H1 (cell line): ENCODE measurements at regions not wholly inside any gene's neighbourhood (a gene's known extent, or its start where the extent isn't known, plus 50 kb on each side); places are given as distances from the start of the nearest gene placed in this dataset.

ENCODE experiments used
- CTCF ChIA-PET: fragments of 300-600 bp; sonication (Branson Sonifier 250); formaldehyde crosslinking; loops from one replicate; lab custom pipeline; 2021; ENCODE audit not compliant: partially characterized antibody; lab: Charles Lee
- POLR2A ChIA-PET: fragments of 300-600 bp; sonication (Branson Sonifier 250); formaldehyde crosslinking; loops from one replicate; lab custom pipeline; 2021; ENCODE audit warnings: inconsistent platforms; ENCODE audit not compliant: partially characterized antibody; lab: Charles Lee
- DNase-seq, 2 experiments: peaks; one replicate each; pipeline versions ENCODE4 v3.0.0 to v3.0.0-alpha.2; 2010 to 2022; ENCODE audit warnings: low spot score in 2 of 2, low read depth in 1 of 2, mixed read lengths in 1 of 2
- FAIRE-seq: peaks from 2 replicates; lab custom pipeline; 2011; peaks lifted over from hg19 to GRCh38; lab: Jason Lieb, UNC
- H2AFZ ChIP-seq: 2 replicates; pipeline ENCODE4 v1.8.1; 2012; ENCODE audit warnings: low read length, inconsistent platforms
- H2AK5ac ChIP-seq: 2 replicates; pipeline ENCODE4 v1.6.1; 2013; ENCODE audit warnings: low read depth, low read length
- H2BK120ac ChIP-seq: replicated peaks from 2 replicates; pipeline ENCODE3; 2013; ENCODE audit warnings: low read depth, low read length, inconsistent platforms
- H2BK12ac ChIP-seq: 2 replicates; pipeline ENCODE4 v1.6.1; 2013; ENCODE audit warnings: low read depth, low read length
- H2BK15ac ChIP-seq: 2 replicates; pipeline ENCODE4 v1.6.1; 2013; ENCODE audit warnings: low read length
- H2BK20ac ChIP-seq: 2 replicates; pipeline ENCODE4 v1.6.1; 2013; ENCODE audit warnings: low read length
- H2BK5ac ChIP-seq: 2 replicates; pipeline ENCODE4 v1.6.1; 2013; ENCODE audit warnings: low read depth, low read length
- H3K14ac ChIP-seq: 2 replicates; pipeline ENCODE4 v1.6.1; 2013; ENCODE audit warnings: inconsistent platforms; ENCODE audit not compliant: insufficient read length
- H3K18ac ChIP-seq: 2 replicates; pipeline ENCODE4 v1.6.1; 2013; ENCODE audit warnings: low read length; ENCODE audit errors: extremely low read depth
- H3K23ac ChIP-seq: 2 replicates; pipeline ENCODE4 v1.6.1; 2013; ENCODE audit warnings: inconsistent platforms; ENCODE audit not compliant: insufficient read length
- H3K23me2 ChIP-seq: 2 replicates; pipeline ENCODE4 v1.6.1; 2013; ENCODE audit warnings: low read depth, low read length
- H3K27ac ChIP-seq: 2 replicates; pipeline ENCODE4 v1.6.1; 2011; ENCODE audit warnings: low read depth, low read length, inconsistent platforms
- H3K27me3 ChIP-seq, 4 experiments: replicated peaks in 1 of 4; 1 replicate in 1 of 4; 2 replicates in 3 of 4; pipeline versions ENCODE4 v1.6.1 to v1.8.1; 2011 to 2013; ENCODE audit warnings: low read length in 3 of 4, mild to moderate bottlenecking in 3 of 4, inconsistent platforms in 2 of 4, mixed read lengths in 2 of 4, moderate library complexity in 1 of 4; ENCODE audit not compliant: control insufficient read depth in 3 of 4, insufficient read depth in 3 of 4; ENCODE audit errors: extremely low read depth in 1 of 4
- H3K36me3 ChIP-seq, 4 experiments: 2 replicates each; pipeline versions ENCODE4 v1.6.1 to v1.8.1; 2011 to 2013; ENCODE audit warnings: mild to moderate bottlenecking in 4 of 4, low read length in 3 of 4, moderate library complexity in 2 of 4, control low read depth in 1 of 4, inconsistent platforms in 1 of 4; ENCODE audit not compliant: insufficient read depth in 4 of 4, control insufficient read depth in 2 of 4
- H3K4ac ChIP-seq: replicated peaks from 2 replicates; pipeline ENCODE3; 2013; ENCODE audit warnings: low read length, low read depth, mixed read lengths, inconsistent platforms; ENCODE audit not compliant: insufficient read length
- H3K4me1 ChIP-seq, 4 experiments: replicated peaks in 1 of 4; 1 replicate in 1 of 4; 2 replicates in 3 of 4; pipeline versions ENCODE4 v1.6.1 to v1.8.1; 2011 to 2013; ENCODE audit warnings: low read length in 3 of 4, inconsistent platforms in 2 of 4, mixed read lengths in 1 of 4; ENCODE audit not compliant: insufficient read depth in 4 of 4, control insufficient read depth in 3 of 4
- H3K4me2 ChIP-seq, 2 experiments: 2 replicates each; pipeline versions ENCODE4 v1.6.1 to v1.8.1; 2011 to 2013; ENCODE audit warnings: low read depth in 2 of 2, low read length in 2 of 2, control low read depth in 1 of 2, inconsistent platforms in 1 of 2, mild to moderate bottlenecking in 1 of 2; ENCODE audit not compliant: insufficient read depth in 1 of 2
- H3K4me3 ChIP-seq, 4 experiments: fragments of 200-600, 300-600 bp in 1 of 4; sonication (generic), shearing (Covaris generic), sonication (Bioruptor Twin) in 1 of 4; 2 replicates each; pipeline versions ENCODE4 v1.5.1 to v1.8.1; 2011 to 2016; ENCODE audit warnings: low read length in 4 of 4, low read depth in 3 of 4, control low read depth in 2 of 4, inconsistent platforms in 2 of 4, mild to moderate bottlenecking in 2 of 4, mixed read lengths in 1 of 4, moderate library complexity in 1 of 4; ENCODE audit not compliant: insufficient read depth in 2 of 4; ENCODE audit errors: extremely low read depth in 1 of 4
- H3K56ac ChIP-seq: replicated peaks from 2 replicates; pipeline ENCODE3; 2013; ENCODE audit warnings: low read depth, mild to moderate bottlenecking, mixed read lengths, low read length, inconsistent platforms; ENCODE audit not compliant: insufficient read length
- H3K79me1 ChIP-seq: 2 replicates; pipeline ENCODE4 v1.6.1; 2013; ENCODE audit warnings: low read depth, low read length, control low read depth
- H3K79me2 ChIP-seq, 2 experiments: 2 replicates each; pipeline versions ENCODE4 v1.6.1 to v1.8.1; 2012 to 2013; ENCODE audit warnings: low read length in 2 of 2, mild to moderate bottlenecking in 2 of 2, inconsistent platforms in 1 of 2; ENCODE audit not compliant: insufficient read depth in 2 of 2, control insufficient read depth in 1 of 2
- H3K9ac ChIP-seq, 4 experiments: replicated peaks in 1 of 4; 1 replicate in 1 of 4; 2 replicates in 3 of 4; pipeline versions ENCODE4 v1.6.1 to v1.8.1; 2011 to 2013; ENCODE audit warnings: low read depth in 3 of 4, low read length in 3 of 4, control low read depth in 2 of 4, mild to moderate bottlenecking in 2 of 4, moderate library complexity in 2 of 4, inconsistent platforms in 1 of 4; ENCODE audit errors: extremely low read depth in 1 of 4
- H3K9me3 ChIP-seq, 2 experiments: 2 replicates each; pipeline versions ENCODE4 v1.6.1 to v1.8.1; 2012 to 2013; ENCODE audit warnings: mild to moderate bottlenecking in 2 of 2, moderate library complexity in 2 of 2, control low read depth in 1 of 2, inconsistent platforms in 1 of 2, low read depth in 1 of 2, low read length in 1 of 2, mixed read lengths in 1 of 2; ENCODE audit not compliant: insufficient read depth in 2 of 2
- H4K20me1 ChIP-seq, 2 experiments: replicated peaks in 1 of 2; 2 replicates each; pipeline versions ENCODE3 to v1.8.1; 2011 to 2013; ENCODE audit warnings: inconsistent platforms in 2 of 2, low read length in 2 of 2, mild to moderate bottlenecking in 1 of 2; ENCODE audit not compliant: insufficient read depth in 2 of 2, control insufficient read depth in 1 of 2
- H4K5ac ChIP-seq: 2 replicates; pipeline ENCODE4 v1.6.1; 2013; ENCODE audit warnings: low read length, low read depth, mixed read lengths, inconsistent platforms; ENCODE audit not compliant: insufficient read length
- H4K8ac ChIP-seq: 2 replicates; pipeline ENCODE4 v1.8.0; 2013; ENCODE audit warnings: mild to moderate bottlenecking, moderate library complexity, low read length, inconsistent platforms; ENCODE audit not compliant: insufficient read depth; ENCODE audit errors: extremely low read depth
- H4K91ac ChIP-seq: replicated peaks from 2 replicates; pipeline ENCODE3; 2013; ENCODE audit warnings: low read length, mixed read lengths, inconsistent platforms; ENCODE audit not compliant: insufficient read length
- BCL11A ChIP-seq, 2 experiments: IDR thresholded peaks; one replicate each; pipeline ENCODE4 v1.6.1; 2011; ENCODE audit warnings: low read depth in 2 of 2, low read length in 2 of 2, mild to moderate bottlenecking in 2 of 2
- CBX5 ChIP-seq: fragments of 300-800, 300-1000 bp; sonication (generic); IDR thresholded peaks from 2 replicates; pipeline ENCODE4 v1.7.1; 2016; ENCODE audit warnings: antibody characterized with exemption, low read length, low read depth
- JUND ChIP-seq: IDR thresholded peaks from 2 replicates; pipeline ENCODE4 v1.6.1; 2011; ENCODE audit warnings: mild to moderate bottlenecking, improper control_type of control experiment, low read length
- KDM4A ChIP-seq: IDR thresholded peaks from one replicate; pipeline ENCODE4 v1.7.1; 2012; ENCODE audit warnings: low read depth, mild to moderate bottlenecking, moderate library complexity, low read length, inconsistent platforms; ENCODE audit not compliant: severe bottlenecking
- MAFK ChIP-seq: IDR thresholded peaks from 2 replicates; pipeline ENCODE4 v1.6.1; 2012; ENCODE audit warnings: low read depth, mild to moderate bottlenecking, improper control_type of control experiment, low read length
- POLR2A ChIP-seq, 2 experiments: IDR thresholded peaks; 1 replicate in 1 of 2; 2 replicates in 1 of 2; pipeline ENCODE4 v1.6.1; 2011; ENCODE audit warnings: low read depth in 2 of 2, low read length in 2 of 2, mild to moderate bottlenecking in 2 of 2; ENCODE audit errors: control extremely low read depth in 1 of 2
- RAD21 ChIP-seq, 2 experiments: IDR thresholded peaks in 1 of 2; conservative IDR thresholded peaks in 1 of 2; 2 replicates each; pipeline ENCODE4 v1.6.1; 2011; ENCODE audit warnings: low read depth in 2 of 2, low read length in 2 of 2, improper control_type of control experiment in 1 of 2, inconsistent platforms in 1 of 2, mild to moderate bottlenecking in 1 of 2, moderate library complexity in 1 of 2
- SRF ChIP-seq: IDR thresholded peaks from 2 replicates; pipeline ENCODE4 v1.6.1; 2011; ENCODE audit warnings: mild to moderate bottlenecking, low read depth, low read length, moderate library complexity
- TEAD4 ChIP-seq: IDR thresholded peaks from 2 replicates; pipeline ENCODE4 v1.6.1; 2012; ENCODE audit warnings: low read depth, low read length, inconsistent platforms, mixed read lengths
- WGBS, 2 experiments: shearing (Covaris generic) in 1 of 2; methylation state at CpG; one replicate each; pipeline versions ENCODE4 v1.1.6 to v1.1.7; 2013 to 2015; ENCODE audit warnings: low lambda C conversion rate in 2 of 2, mixed read lengths in 2 of 2, inconsistent platforms in 1 of 2, low coverage in 1 of 2, missing lambda C conversion rate in 1 of 2; ENCODE audit not compliant: insufficient replicate concordance in 2 of 2, insufficient coverage in 1 of 2, insufficient read length in 1 of 2; ENCODE audit errors: extremely low coverage in 1 of 2, missing lambda C conversion rate in 1 of 2; 5-methylcytosine and 5-hydroxymethylcytosine counted together
- TF ChIP-seq, protein P1 (sequence below), 3 experiments: IDR thresholded peaks; 1 replicate in 2 of 3; 2 replicates in 1 of 3; pipeline versions ENCODE4 v1.5.1 to v1.6.1; 2011; ENCODE audit warnings: low read length in 3 of 3, mild to moderate bottlenecking in 3 of 3, inconsistent platforms in 2 of 3, low read depth in 1 of 3, moderate library complexity in 1 of 3; ENCODE audit not compliant: insufficient read depth in 1 of 3; ENCODE audit errors: control extremely low read depth in 1 of 3
- TF ChIP-seq, protein P2 (sequence below): IDR thresholded peaks from 2 replicates; pipeline ENCODE4 v1.6.1; 2012; ENCODE audit warnings: inconsistent platforms

DNA sequence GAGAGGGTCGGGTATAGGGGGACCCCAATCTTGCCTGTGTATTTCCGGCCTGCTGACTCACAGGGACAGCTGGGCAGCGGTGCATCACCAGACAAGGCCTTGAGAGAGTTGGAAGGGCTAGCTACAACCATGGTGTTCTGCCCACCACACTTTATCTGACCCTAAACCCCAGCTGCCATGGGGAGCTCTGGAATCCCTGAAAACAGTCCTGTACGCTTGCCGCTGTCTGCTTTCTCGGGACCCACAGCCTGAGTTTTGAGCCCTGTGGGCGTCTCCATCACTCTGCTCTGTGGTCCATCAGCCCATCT is 100.4 kb upstream of the GSE1 start:
- H4K91ac ChIP-seq, result no peak overlapping the region
- CTCF ChIA-PET, result interaction anchor here (0.6 to 6.6 kb wide), 24 partner anchors 10 to 1563 kb away, joined by 3 to 56 read pairs (median 4); no protein-coding TSS in a partner anchor
- no peak overlapping the region for H4K5ac ChIP-seq
- no peak overlapping the region for H3K56ac ChIP-seq
- H3K23ac ChIP-seq, result no peak overlapping the region
- H4K8ac ChIP-seq, result no peak overlapping the region; the same call in 1 of the 2 replicates
- H2AK5ac ChIP-seq, result peak overlapping the region; percentile 65; the same call in 1 of the 2 replicates
- H4K20me1 ChIP-seq, result no peaks in the 10 kb centered on the region
- POLR2A ChIA-PET, result interaction anchor here (1.3 to 2.1 kb wide), 4 partner anchors 11 to 98 kb away, joined by 3 to 7 read pairs (median 3); no protein-coding TSS in a partner anchor
- no peak overlapping the region for H2BK15ac ChIP-seq
- no peak overlapping the region for H2BK120ac ChIP-seq
- no peaks in the 10 kb centered on the region for H3K79me2 ChIP-seq
- no peak overlapping the region; the same call in 1 of the 2 replicates for H2BK5ac ChIP-seq
- no peak overlapping the region for H3K27ac ChIP-seq
- H3K27me3 ChIP-seq, result no peaks in the 10 kb centered on the region; a peak in 1 of 7 replicates
- H3K9me3 ChIP-seq, result no peaks in the 10 kb centered on the region
- whole genome bisulfite sequencing, 2 experiments, result 92% methylated on average over 7 of the region's 7 CpGs; no CpG with 5 or more reads in 1 of the 2 experiments
- H3K23me2 ChIP-seq, result peaks cover 2% of the 10 kb centered on the region; the same call in 1 of the 2 replicates
- no peak overlapping the region for H2BK12ac ChIP-seq
- H3K9ac ChIP-seq, result no peak overlapping the region
- peaks cover 2 to 27% (median 14%) of the 10 kb centered on the region in 4 experiments for H3K4me1 ChIP-seq
- no peak for DNase-seq
- H3K4me3 ChIP-seq, result no peak overlapping the region
- no peak overlapping the region for H3K4me2 ChIP-seq
- H3K36me3 ChIP-seq, result no peaks in the 10 kb centered on the region
- no peak overlapping the region for H3K4ac ChIP-seq
- FAIRE-seq, result no peak
- H3K79me1 ChIP-seq, result no peaks in the 10 kb centered on the region; the same call in none of the 2 replicates
- H2BK20ac ChIP-seq, result no peak overlapping the region
- no peak overlapping the region for H3K14ac ChIP-seq
- H2AFZ ChIP-seq, result no peak overlapping the region
- H3K18ac ChIP-seq, result no peak overlapping the region
- TF ChIP-seq POLR2A (IDR thresholded peaks at IDR 0.05; ENCODE audit: control extremely low read depth in 1 of 2, low read depth in 2 of 2, low read length in 2 of 2) (no peak), KDM4A (no peak), RAD21 (IDR thresholded peaks at IDR 0.05 in 1 of 2, conservative IDR thresholded peaks at IDR 0.05 in 1 of 2; ENCODE audit: low read depth in 2 of 2, low read length in 2 of 2) (no peak), BCL11A (IDR thresholded peaks at IDR 0.05; ENCODE audit: low read depth in 2 of 2, low read length in 2 of 2) (no peak), CBX5 (no peak), TEAD4 (no peak), MAFK (no peak), JUND (no peak), SRF (no peak)
- TF ChIP-seq, protein P1, sequence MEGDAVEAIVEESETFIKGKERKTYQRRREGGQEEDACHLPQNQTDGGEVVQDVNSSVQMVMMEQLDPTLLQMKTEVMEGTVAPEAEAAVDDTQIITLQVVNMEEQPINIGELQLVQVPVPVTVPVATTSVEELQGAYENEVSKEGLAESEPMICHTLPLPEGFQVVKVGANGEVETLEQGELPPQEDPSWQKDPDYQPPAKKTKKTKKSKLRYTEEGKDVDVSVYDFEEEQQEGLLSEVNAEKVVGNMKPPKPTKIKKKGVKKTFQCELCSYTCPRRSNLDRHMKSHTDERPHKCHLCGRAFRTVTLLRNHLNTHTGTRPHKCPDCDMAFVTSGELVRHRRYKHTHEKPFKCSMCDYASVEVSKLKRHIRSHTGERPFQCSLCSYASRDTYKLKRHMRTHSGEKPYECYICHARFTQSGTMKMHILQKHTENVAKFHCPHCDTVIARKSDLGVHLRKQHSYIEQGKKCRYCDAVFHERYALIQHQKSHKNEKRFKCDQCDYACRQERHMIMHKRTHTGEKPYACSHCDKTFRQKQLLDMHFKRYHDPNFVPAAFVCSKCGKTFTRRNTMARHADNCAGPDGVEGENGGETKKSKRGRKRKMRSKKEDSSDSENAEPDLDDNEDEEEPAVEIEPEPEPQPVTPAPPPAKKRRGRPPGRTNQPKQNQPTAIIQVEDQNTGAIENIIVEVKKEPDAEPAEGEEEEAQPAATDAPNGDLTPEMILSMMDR (IDR thresholded peaks at IDR 0.05; ENCODE audit: control extremely low read depth in 1 of 3, insufficient read depth in 1 of 3, low read depth in 1 of 3, low read length in 3 of 3), result no peak
- TF ChIP-seq, protein P2, sequence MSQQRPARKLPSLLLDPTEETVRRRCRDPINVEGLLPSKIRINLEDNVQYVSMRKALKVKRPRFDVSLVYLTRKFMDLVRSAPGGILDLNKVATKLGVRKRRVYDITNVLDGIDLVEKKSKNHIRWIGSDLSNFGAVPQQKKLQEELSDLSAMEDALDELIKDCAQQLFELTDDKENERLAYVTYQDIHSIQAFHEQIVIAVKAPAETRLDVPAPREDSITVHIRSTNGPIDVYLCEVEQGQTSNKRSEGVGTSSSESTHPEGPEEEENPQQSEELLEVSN, result no peak
